Sigmoid colon (tissue), 6 donors: ENCODE measurements at regions not wholly inside any gene's neighbourhood (a gene's known extent, or its start where the extent isn't known, plus 50 kb on each side); places are given as distances from the start of the nearest gene placed in this dataset.

Source experiments
- DNase-seq: peaks from one replicate; pipeline ENCODE4 v3.0.0-alpha.2; 2019
- H3K27ac ChIP-seq, 4 donors: fragments of 200-600 bp; sonication (generic); one replicate each; pipeline ENCODE4 v1.5.1; 2016 to 2019; ENCODE audit warnings: mild to moderate bottlenecking in 1 of 4
- H3K27me3 ChIP-seq, 3 donors: fragments of 200-600 bp; sonication (generic); one replicate each; pipeline ENCODE4 v1.5.1; 2019; ENCODE audit warnings: mild to moderate bottlenecking in 1 of 3
- H3K36me3 ChIP-seq, 4 donors: fragments of 200-600 bp; sonication (generic); one replicate each; pipeline ENCODE4 v1.5.1; 2016 to 2019
- H3K4me1 ChIP-seq, 4 donors: fragments of 200-600 bp; sonication (generic); one replicate each; pipeline ENCODE4 v1.5.1; 2017 to 2019
- H3K4me3 ChIP-seq, 4 donors: fragments of 200-600 bp; sonication (generic); one replicate each; pipeline ENCODE4 v1.5.1; 2017 to 2019; ENCODE audit warnings: mild to moderate bottlenecking in 2 of 4, moderate library complexity in 1 of 4
- H3K9me3 ChIP-seq, 4 donors: fragments of 200-600 bp in 3 of 4; sonication (generic) in 3 of 4; one replicate each; pipeline versions ENCODE4 v1.5.1 to v1.6.1; 2013 to 2019
- EP300 ChIP-seq, 4 donors: sonication (generic); formaldehyde crosslinking; IDR thresholded peaks; one replicate each; pipeline ENCODE4 v1.6.1; 2017; ENCODE audit warnings: antibody characterized with exemption in 4 of 4
- POLR2A ChIP-seq, 2 donors: fragments of 450-650 bp; IDR thresholded peaks; one replicate each; pipeline ENCODE4 v1.6.1; 2016; ENCODE audit warnings: antibody characterized with exemption in 2 of 2, mild to moderate bottlenecking in 2 of 2, moderate library complexity in 2 of 2
- POLR2AphosphoS5 ChIP-seq, 4 donors: sonication (generic); formaldehyde crosslinking; IDR thresholded peaks; one replicate each; pipeline ENCODE4 v1.6.1; 2017; ENCODE audit warnings: antibody characterized with exemption in 4 of 4
- WGBS, 2 donors: extraction: QIAGEN DNeasy Blood & Tissue Kit; methylation state at CpG; one replicate each; pipeline ENCODE4 v1.1.7; 2013; 5-methylcytosine and 5-hydroxymethylcytosine counted together
- intact Hi-C: fragments of 100-400 bp; cut with DNase I; formaldehyde crosslinking; loops from one replicate; pipeline ENCODE4 v1.15.1; 2023
- TF ChIP-seq, protein P1 (sequence below), 4 experiments: fragments of 450-650 bp in 3 of 4; fragments of 200-600 bp in 1 of 4; IDR thresholded peaks; one replicate each; pipeline ENCODE4 v1.5.1; 2016 to 2019; ENCODE audit warnings: antibody characterized with exemption in 4 of 4, mild to moderate bottlenecking in 3 of 4, moderate library complexity in 2 of 4
- donor health status: healthy with polysubstance abuse.
- donor health status: healthy.

DNA sequence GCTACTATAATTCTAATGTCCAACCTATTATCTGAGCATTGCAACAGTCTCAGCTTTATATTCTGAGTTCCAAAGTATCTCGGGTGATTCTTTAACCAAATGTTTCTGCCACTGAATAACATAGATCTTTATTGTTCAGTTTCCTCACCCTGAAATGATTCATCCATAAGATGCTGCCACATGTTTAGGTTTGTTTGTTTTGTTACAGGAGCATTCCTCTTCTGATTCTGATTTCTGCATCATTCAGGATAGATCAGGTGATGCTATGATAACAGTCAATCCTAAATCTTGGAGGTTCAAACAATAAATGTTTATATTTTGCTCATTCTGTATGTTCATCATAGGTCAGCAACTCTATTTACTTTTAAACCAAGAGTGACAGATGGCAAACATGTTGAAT, 927.6 kb downstream of the PCDH7 start:
- Histone ChIP-seq H3K4me1 (no peaks in the 10 kb centered on the region), H3K4me3 (no peak overlapping the region), H3K27me3 (no peaks in the 10 kb centered on the region), H3K9me3 (no peaks in the 10 kb centered on the region), H3K36me3 (no peaks in the 10 kb centered on the region), H3K27ac (no peak overlapping the region)
- WGBS, 2 donors = 67 to 80% methylated on average over 1 of the region's 1 CpG
- intact Hi-C loops = no loop called here
- no peak for DNase-seq
- no peak for TF ChIP-seq POLR2A (IDR thresholded peaks at IDR 0.05)
- no peak for TF ChIP-seq EP300 (IDR thresholded peaks at IDR 0.05)
- TF ChIP-seq POLR2AphosphoS5 (IDR thresholded peaks at IDR 0.05) = no peak
- TF ChIP-seq, protein P1, sequence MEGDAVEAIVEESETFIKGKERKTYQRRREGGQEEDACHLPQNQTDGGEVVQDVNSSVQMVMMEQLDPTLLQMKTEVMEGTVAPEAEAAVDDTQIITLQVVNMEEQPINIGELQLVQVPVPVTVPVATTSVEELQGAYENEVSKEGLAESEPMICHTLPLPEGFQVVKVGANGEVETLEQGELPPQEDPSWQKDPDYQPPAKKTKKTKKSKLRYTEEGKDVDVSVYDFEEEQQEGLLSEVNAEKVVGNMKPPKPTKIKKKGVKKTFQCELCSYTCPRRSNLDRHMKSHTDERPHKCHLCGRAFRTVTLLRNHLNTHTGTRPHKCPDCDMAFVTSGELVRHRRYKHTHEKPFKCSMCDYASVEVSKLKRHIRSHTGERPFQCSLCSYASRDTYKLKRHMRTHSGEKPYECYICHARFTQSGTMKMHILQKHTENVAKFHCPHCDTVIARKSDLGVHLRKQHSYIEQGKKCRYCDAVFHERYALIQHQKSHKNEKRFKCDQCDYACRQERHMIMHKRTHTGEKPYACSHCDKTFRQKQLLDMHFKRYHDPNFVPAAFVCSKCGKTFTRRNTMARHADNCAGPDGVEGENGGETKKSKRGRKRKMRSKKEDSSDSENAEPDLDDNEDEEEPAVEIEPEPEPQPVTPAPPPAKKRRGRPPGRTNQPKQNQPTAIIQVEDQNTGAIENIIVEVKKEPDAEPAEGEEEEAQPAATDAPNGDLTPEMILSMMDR (IDR thresholded peaks at IDR 0.05) = no peak

DNA sequence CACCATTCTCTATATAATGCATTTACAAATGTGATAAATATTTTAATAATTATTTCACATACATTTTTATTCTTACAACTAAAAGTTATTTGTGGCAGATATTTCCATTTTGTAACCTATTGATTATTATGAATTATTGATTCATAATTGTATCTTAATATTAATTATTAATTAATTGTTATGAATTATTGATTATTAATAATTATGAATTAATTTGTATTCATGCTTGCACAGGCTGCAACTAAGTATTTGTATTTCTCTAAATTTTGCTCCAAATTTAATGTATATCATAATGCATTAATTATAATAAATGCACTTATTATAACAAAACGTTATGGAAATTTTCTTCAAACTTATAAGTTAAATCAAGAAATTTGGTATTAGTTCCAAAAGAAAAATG, 929.7 kb downstream of the PCDH7 start:
- H3K36me3 ChIP-seq = no peaks in the 10 kb centered on the region
- WGBS, 2 donors = 32 to 47% methylated on average over 1 of the region's 1 CpG
- H3K4me3 ChIP-seq = no peak overlapping the region
- no peaks in the 10 kb centered on the region for H3K4me1 ChIP-seq
- TF ChIP-seq POLR2AphosphoS5 (IDR thresholded peaks at IDR 0.05) = no peak
- TF ChIP-seq, protein P1 (IDR thresholded peaks at IDR 0.05) = no peak
- TF ChIP-seq EP300 (IDR thresholded peaks at IDR 0.05) = no peak
- no peak for TF ChIP-seq POLR2A (IDR thresholded peaks at IDR 0.05)
- no peaks in the 10 kb centered on the region for H3K9me3 ChIP-seq
- no peak for DNase-seq
- no peak overlapping the region for H3K27ac ChIP-seq
- intact Hi-C loops = no loop called here
- H3K27me3 ChIP-seq = no peaks in the 10 kb centered on the region

DNA sequence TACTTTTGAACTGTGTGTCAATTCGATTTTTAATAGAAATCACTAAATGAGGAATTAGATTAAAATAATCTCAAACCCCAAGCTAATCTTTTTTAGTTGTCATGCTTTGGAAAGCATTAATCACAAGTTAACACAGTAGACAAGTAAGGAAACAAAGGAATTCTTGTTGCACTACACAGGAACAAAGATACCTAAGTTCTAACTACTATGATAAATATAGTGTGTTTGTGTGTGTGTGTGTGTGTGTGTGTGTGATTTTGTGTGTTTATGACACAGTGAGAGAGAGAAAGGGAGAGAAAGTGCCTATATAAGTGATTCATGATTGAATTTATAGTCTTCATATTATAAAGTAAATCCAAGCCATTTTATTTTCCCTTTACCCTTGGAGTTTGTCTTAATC, 931.4 kb downstream of the PCDH7 start:
- no peak overlapping the region for H3K27ac ChIP-seq
- H3K9me3 ChIP-seq = no peaks in the 10 kb centered on the region
- H3K4me1 ChIP-seq = no peaks in the 10 kb centered on the region
- no peaks in the 10 kb centered on the region for H3K27me3 ChIP-seq
- 65 to 78% methylated on average over 1 of the region's 1 CpG for WGBS, 2 donors
- intact Hi-C loops = no loop called here
- TF ChIP-seq, protein P1 (IDR thresholded peaks at IDR 0.05) = no peak
- TF ChIP-seq EP300 (IDR thresholded peaks at IDR 0.05) (no peak), POLR2AphosphoS5 (IDR thresholded peaks at IDR 0.05) (no peak), POLR2A (IDR thresholded peaks at IDR 0.05) (no peak)
- H3K4me3 ChIP-seq = no peak overlapping the region
- no peaks in the 10 kb centered on the region for H3K36me3 ChIP-seq
- DNase-seq = no peak

DNA sequence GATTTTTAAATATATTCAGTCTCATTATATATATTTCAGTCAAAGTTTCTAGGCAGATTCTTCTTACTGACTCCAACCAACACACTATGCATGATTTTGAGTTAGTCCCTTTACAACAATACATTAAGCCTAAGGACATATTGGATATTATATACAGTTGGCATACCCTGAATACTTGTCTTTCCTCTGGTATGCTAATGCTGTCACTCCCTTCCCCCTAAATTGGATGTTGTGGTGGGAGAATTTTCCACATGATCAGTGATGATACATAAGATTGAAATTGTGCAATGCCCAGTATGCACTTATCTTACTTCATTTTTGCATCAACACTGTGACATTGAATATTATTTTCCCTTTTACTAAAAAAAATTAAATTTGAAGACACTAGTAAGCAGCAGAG, 935.2 kb downstream of the PCDH7 start:
- no peak for TF ChIP-seq EP300 (IDR thresholded peaks at IDR 0.05)
- no peak for TF ChIP-seq POLR2AphosphoS5 (IDR thresholded peaks at IDR 0.05)

DNA sequence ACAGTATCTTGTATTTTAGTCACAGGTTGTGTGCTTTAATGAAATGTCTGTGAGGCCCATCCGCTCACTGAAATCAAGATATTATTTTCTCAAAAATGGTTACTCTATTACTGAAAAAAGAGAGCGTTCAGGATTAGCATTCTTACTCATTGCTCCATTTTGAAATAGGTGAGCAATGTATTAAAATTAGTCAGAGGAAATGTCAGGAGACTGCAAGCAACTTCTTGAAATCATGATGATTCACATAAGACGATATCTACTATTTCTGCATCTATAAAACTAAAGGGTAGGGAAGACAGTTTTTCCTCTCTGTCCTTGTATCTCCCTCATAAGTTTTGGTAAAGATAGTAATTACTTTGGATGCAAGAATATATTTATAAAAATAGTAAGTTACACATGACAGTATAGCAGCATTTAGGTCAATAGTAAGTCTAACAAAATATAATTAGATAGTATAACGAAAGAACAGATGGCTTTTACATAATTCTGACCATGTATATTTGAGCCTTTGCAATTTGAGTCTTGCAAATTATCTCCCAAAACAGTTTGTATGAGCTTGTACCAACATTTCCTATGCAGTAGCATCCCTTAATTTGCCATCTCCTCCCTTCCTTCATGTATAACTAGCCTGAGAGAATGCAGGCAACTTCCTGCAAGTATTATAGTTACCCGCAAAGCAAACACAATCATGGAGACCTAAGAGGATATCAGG, 937.8 kb downstream of the PCDH7 start:
- no peaks in the 10 kb centered on the region for H3K9me3 ChIP-seq
- intact Hi-C loops = no loop called here
- WGBS, 2 donors = 92 to 93% methylated on average over 5 of the region's 5 CpGs
- H3K4me1 ChIP-seq = no peaks in the 10 kb centered on the region
- no peak for TF ChIP-seq POLR2AphosphoS5 (IDR thresholded peaks at IDR 0.05)
- TF ChIP-seq, protein P1 (IDR thresholded peaks at IDR 0.05) = no peak
- TF ChIP-seq POLR2A (IDR thresholded peaks at IDR 0.05) = no peak
- no peak for TF ChIP-seq EP300 (IDR thresholded peaks at IDR 0.05)
- no peak overlapping the region for H3K4me3 ChIP-seq
- H3K36me3 ChIP-seq = no peaks in the 10 kb centered on the region
- no peak overlapping the region for H3K27ac ChIP-seq
- no peaks in the 10 kb centered on the region for H3K27me3 ChIP-seq
- DNase-seq = no peak

More for the DNA sequence above, 935.2 kb downstream of the PCDH7 start:
- Histone ChIP-seq H3K27ac (no peak overlapping the region), H3K4me1 (no peaks in the 10 kb centered on the region), H3K9me3 (no peaks in the 10 kb centered on the region), H3K36me3 (no peaks in the 10 kb centered on the region), H3K4me3 (no peak overlapping the region), H3K27me3 (no peaks in the 10 kb centered on the region)
- DNase-seq = no peak
- intact Hi-C loops = no loop called here
